Heart left ventricle (tissue), 13 donors: ENCODE measurements at regions not wholly inside any gene's neighbourhood (a gene's known extent, or its start where the extent isn't known, plus 50 kb on each side); places are given as distances from the start of the nearest gene placed in this dataset.

Experiments used
- POLR2A ChIP-seq, 2 donors: fragments of 450-650 bp; IDR thresholded peaks; one replicate each; pipeline ENCODE4 v1.6.1; 2017; ENCODE audit warnings: antibody characterized with exemption in 2 of 2, mild to moderate bottlenecking in 2 of 2, moderate library complexity in 2 of 2
- TF ChIP-seq, protein P1 (sequence below), 12 donors: fragments of 200-600 bp; sonication (generic) in 4 of 12; IDR thresholded peaks; one replicate each; pipeline versions ENCODE4 v1.5.0 to v1.8.0; 2018 to 2022; ENCODE audit warnings: antibody characterized with exemption in 12 of 12, mild to moderate bottlenecking in 5 of 12
- donor health status: ischemic (EF 13 %, LVEDD 7.1; RV severe dilation, severe dysfunction).
- donor health status: DM: no; HTN: yes; CAD: no.
- donor health status: DM: no; HTN: no; CAD: no.
- donor health status: ischemic (EF 25% LVEDD 6.9; RV normal size, moderate dysfunction).
- donor health status: ischemic (EF 25% LVEDD 5.7; RV mildly dilated, moderate dysfunction).
- donor health status: ischemic (EF 35%, LVEDD 5.7; RV mildly dilated, moderate dysfunction).
- donor health status: nonischemic (EF 11% LVEDD 7.7; RV severe dilation, severe dysfunction).
- donor health status: DM: yes; HTN: yes; CAD: no.
- donor health status: PGD.
- donor health status: ischemic (EF 29% LVEDD 5.4; RV normal size, mild dysfunction).
- donor health status: nonischemic (EF 23%, LVEDD 6.1; RV moderate dilation, normal function).

DNA sequence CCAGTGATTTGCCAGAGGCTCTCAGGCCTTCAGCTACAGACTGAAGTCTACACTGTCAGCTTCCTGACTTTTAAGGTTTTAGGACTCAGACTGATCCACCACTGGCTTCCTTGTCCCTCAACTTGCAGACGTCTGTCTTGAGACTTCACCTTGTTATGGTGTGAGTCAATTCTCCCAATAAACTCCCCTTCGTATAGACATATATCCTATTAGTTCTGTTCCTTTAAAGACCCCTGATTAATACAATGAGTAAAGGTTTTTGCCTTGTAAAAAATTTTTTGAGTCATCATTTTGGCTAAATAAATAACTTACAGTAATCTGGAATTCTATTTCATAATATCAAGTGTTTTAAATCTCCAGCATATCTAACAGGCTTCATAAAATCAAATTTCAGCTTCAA, 956.3 kb upstream of the CDH6 start:
- TF ChIP-seq, protein P1, sequence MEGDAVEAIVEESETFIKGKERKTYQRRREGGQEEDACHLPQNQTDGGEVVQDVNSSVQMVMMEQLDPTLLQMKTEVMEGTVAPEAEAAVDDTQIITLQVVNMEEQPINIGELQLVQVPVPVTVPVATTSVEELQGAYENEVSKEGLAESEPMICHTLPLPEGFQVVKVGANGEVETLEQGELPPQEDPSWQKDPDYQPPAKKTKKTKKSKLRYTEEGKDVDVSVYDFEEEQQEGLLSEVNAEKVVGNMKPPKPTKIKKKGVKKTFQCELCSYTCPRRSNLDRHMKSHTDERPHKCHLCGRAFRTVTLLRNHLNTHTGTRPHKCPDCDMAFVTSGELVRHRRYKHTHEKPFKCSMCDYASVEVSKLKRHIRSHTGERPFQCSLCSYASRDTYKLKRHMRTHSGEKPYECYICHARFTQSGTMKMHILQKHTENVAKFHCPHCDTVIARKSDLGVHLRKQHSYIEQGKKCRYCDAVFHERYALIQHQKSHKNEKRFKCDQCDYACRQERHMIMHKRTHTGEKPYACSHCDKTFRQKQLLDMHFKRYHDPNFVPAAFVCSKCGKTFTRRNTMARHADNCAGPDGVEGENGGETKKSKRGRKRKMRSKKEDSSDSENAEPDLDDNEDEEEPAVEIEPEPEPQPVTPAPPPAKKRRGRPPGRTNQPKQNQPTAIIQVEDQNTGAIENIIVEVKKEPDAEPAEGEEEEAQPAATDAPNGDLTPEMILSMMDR (IDR thresholded peaks at IDR 0.05), result no peak
- no peak for TF ChIP-seq POLR2A (IDR thresholded peaks at IDR 0.05)
